ENCODE measurements at regions not wholly inside any gene's neighbourhood (a gene's known extent, or its start where the extent isn't known, plus 50 kb on each side); places are given as distances from the start of the nearest gene placed in this dataset.

DNA sequence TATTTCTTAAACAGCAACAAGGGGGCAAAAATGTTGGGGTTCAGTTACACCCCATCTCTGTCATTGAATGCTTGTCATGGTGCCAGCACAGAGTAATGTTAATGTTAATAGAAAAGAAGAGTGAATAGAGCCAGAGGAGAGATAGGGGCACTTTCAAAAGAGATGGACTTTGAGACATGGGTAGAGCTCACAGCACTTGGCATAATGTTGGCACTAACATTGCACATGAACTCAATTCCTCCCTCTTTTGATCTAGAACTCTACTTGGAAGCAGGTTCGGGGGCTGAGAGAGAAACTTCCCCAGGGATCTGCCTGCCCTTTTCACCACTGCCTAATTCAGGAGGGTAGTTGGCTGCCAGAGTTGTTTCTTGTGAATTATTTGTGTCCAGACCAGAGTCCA is 188.0 kb upstream of the ADRA1D start:
- Histone ChIP-seq H3K4me1 (ENCODE audit: control insufficient read depth, extremely low read depth, insufficient read depth, low read length) (peaks cover 8% of the 10 kb centered on the region), H3K79me2 (ENCODE audit: control insufficient read depth, insufficient read depth, low read length) (no peaks in the 10 kb centered on the region), H3K36me3 (ENCODE audit: control insufficient read depth, insufficient read depth, low read length) (no peaks in the 10 kb centered on the region), H3K4me3 (replicated peaks in 1 of 4; ENCODE audit: control extremely low read depth in 1 of 4, insufficient read depth in 1 of 4, low read depth in 3 of 4, low read length in 4 of 4) (no peak overlapping the region), H3K4me2 (ENCODE audit: extremely low read depth, insufficient read depth, low read length) (no peak overlapping the region), H4K20me1 (ENCODE audit: control insufficient read depth, extremely low read depth, insufficient read depth, low read length) (no peaks in the 10 kb centered on the region), H3K27me3 (ENCODE audit: control insufficient read depth, insufficient read depth, low read length) (no peaks in the 10 kb centered on the region), H3K9ac (ENCODE audit: insufficient read depth, low read length) (no peak overlapping the region), H3K27ac (ENCODE audit: insufficient read depth, low read length) (no peak overlapping the region), H2AFZ (ENCODE audit: low read length) (no peak overlapping the region), H3K9me3 (ENCODE audit: control insufficient read depth, insufficient read depth, low read depth, low read length) (no peaks in the 10 kb centered on the region)
- no peak for DNase-seq (ENCODE audit: low read depth in 2 of 2)
- TF ChIP-seq, protein P1, sequence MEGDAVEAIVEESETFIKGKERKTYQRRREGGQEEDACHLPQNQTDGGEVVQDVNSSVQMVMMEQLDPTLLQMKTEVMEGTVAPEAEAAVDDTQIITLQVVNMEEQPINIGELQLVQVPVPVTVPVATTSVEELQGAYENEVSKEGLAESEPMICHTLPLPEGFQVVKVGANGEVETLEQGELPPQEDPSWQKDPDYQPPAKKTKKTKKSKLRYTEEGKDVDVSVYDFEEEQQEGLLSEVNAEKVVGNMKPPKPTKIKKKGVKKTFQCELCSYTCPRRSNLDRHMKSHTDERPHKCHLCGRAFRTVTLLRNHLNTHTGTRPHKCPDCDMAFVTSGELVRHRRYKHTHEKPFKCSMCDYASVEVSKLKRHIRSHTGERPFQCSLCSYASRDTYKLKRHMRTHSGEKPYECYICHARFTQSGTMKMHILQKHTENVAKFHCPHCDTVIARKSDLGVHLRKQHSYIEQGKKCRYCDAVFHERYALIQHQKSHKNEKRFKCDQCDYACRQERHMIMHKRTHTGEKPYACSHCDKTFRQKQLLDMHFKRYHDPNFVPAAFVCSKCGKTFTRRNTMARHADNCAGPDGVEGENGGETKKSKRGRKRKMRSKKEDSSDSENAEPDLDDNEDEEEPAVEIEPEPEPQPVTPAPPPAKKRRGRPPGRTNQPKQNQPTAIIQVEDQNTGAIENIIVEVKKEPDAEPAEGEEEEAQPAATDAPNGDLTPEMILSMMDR (conservative IDR thresholded peaks at IDR 0.05 in 1 of 2, IDR thresholded peaks at IDR 0.05 in 1 of 2; ENCODE audit: low read depth in 1 of 2, low read length in 2 of 2): no peak
- TF ChIP-seq EZH2 (IDR thresholded peaks at IDR 0.05; ENCODE audit: low read length, missing control alignments): no peak

DNA sequence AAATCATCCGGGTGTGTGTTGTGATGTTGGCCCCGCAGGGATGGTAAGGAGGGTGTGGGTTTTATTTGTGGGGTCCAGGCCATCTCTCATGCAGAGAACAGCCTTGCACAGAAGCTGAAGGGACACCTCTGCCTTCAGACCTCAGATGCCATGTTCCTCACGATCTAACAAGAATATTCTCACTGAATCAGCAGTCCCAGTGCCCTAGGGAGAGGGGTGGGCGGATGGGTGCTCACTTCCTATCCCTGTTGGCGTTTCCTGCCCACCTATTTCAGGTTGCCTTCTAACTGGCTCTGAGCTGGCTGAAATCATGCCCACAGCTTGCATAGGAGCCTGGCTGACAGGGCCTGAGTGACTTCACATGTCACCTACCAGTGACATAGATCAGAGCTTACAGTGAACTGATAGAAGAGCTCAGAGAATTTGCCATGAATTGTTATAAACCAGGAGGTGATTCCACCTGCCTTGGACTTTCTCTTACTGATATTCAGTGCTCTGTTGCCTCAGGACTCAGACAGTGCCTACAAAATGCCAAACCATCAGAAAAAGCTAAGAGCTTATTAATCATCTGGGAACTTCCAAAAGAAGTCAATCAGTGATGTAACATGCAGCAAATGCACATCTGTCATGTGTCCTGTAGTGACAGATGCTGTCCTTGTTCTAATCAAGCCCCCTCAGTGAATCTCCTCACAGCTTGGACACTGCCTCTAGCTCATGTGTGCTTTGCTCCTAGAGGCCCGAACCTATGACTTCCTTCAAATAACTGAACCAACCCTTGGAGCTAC is 186.8 kb upstream of the ADRA1D start:
- no peak overlapping the region for H2AFZ ChIP-seq (ENCODE audit: low read length)
- H3K4me1 ChIP-seq (ENCODE audit: control insufficient read depth, extremely low read depth, insufficient read depth, low read length): peaks cover 8% of the 10 kb centered on the region
- TF ChIP-seq, protein P1 (conservative IDR thresholded peaks at IDR 0.05 in 1 of 2, IDR thresholded peaks at IDR 0.05 in 1 of 2; ENCODE audit: low read depth in 1 of 2, low read length in 2 of 2): no peak
- TF ChIP-seq EZH2 (IDR thresholded peaks at IDR 0.05; ENCODE audit: low read length, missing control alignments): no peak
- no peaks in the 10 kb centered on the region for H3K27me3 ChIP-seq (ENCODE audit: control insufficient read depth, insufficient read depth, low read length)
- no peak overlapping the region for H3K4me3 ChIP-seq (replicated peaks in 1 of 4; ENCODE audit: control extremely low read depth in 1 of 4, insufficient read depth in 1 of 4, low read depth in 3 of 4, low read length in 4 of 4)
- no peaks in the 10 kb centered on the region for H4K20me1 ChIP-seq (ENCODE audit: control insufficient read depth, extremely low read depth, insufficient read depth, low read length)
- no peak overlapping the region for H3K27ac ChIP-seq (ENCODE audit: insufficient read depth, low read length)
- no peaks in the 10 kb centered on the region for H3K36me3 ChIP-seq (ENCODE audit: control insufficient read depth, insufficient read depth, low read length)
- H3K9ac ChIP-seq (ENCODE audit: insufficient read depth, low read length): no peak overlapping the region
- no peaks in the 10 kb centered on the region for H3K9me3 ChIP-seq (ENCODE audit: control insufficient read depth, insufficient read depth, low read depth, low read length)
- no peaks in the 10 kb centered on the region for H3K79me2 ChIP-seq (ENCODE audit: control insufficient read depth, insufficient read depth, low read length)
- no peak overlapping the region for H3K4me2 ChIP-seq (ENCODE audit: extremely low read depth, insufficient read depth, low read length)
- no peak for DNase-seq (ENCODE audit: low read depth in 2 of 2)

DNA sequence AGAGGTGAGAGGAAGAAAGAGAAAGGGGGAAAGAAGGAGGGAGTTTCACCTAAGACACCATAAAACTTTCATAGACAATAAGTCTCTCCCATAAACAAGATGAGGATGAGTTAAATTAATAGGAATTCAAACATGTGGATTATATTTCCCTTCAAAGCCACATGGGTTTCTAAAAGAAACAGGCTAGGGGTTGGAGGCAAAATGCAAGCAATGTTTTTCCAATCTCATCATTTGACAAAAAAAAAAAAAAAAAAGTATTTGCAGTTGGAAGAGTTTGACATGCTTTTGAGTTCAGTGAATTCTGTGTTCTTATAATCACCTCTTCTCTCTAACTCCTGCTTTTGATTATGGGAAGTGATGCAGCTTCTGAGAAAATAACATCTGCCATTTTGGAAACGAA is 186.1 kb upstream of the ADRA1D start:
- DNase-seq (ENCODE audit: low read depth in 2 of 2): peak; percentile 25 to 26
- Histone ChIP-seq H3K9me3 (ENCODE audit: control insufficient read depth, insufficient read depth, low read depth, low read length) (no peaks in the 10 kb centered on the region), H3K27ac (ENCODE audit: insufficient read depth, low read length) (peak overlapping the region; percentile 11), H3K4me2 (ENCODE audit: extremely low read depth, insufficient read depth, low read length) (no peak overlapping the region), H3K27me3 (ENCODE audit: control insufficient read depth, insufficient read depth, low read length) (no peaks in the 10 kb centered on the region), H2AFZ (ENCODE audit: low read length) (no peak overlapping the region), H3K36me3 (ENCODE audit: control insufficient read depth, insufficient read depth, low read length) (no peaks in the 10 kb centered on the region), H3K79me2 (ENCODE audit: control insufficient read depth, insufficient read depth, low read length) (no peaks in the 10 kb centered on the region), H4K20me1 (ENCODE audit: control insufficient read depth, extremely low read depth, insufficient read depth, low read length) (no peaks in the 10 kb centered on the region), H3K9ac (ENCODE audit: insufficient read depth, low read length) (no peak overlapping the region), H3K4me1 (ENCODE audit: control insufficient read depth, extremely low read depth, insufficient read depth, low read length) (peaks cover 8% of the 10 kb centered on the region), H3K4me3 (replicated peaks in 1 of 4; ENCODE audit: control extremely low read depth in 1 of 4, insufficient read depth in 1 of 4, low read depth in 3 of 4, low read length in 4 of 4) (no peak overlapping the region)
- TF ChIP-seq, protein P1 (conservative IDR thresholded peaks at IDR 0.05 in 1 of 2, IDR thresholded peaks at IDR 0.05 in 1 of 2; ENCODE audit: low read depth in 1 of 2, low read length in 2 of 2): no peak
- no peak for TF ChIP-seq EZH2 (IDR thresholded peaks at IDR 0.05; ENCODE audit: low read length, missing control alignments)

Measured in fibroblast of lung (primary cell).